ENCODE measurements at regions not wholly inside any gene's neighbourhood (a gene's known extent, or its start where the extent isn't known, plus 50 kb on each side); places are given as distances from the start of the nearest gene placed in this dataset.

DNA sequence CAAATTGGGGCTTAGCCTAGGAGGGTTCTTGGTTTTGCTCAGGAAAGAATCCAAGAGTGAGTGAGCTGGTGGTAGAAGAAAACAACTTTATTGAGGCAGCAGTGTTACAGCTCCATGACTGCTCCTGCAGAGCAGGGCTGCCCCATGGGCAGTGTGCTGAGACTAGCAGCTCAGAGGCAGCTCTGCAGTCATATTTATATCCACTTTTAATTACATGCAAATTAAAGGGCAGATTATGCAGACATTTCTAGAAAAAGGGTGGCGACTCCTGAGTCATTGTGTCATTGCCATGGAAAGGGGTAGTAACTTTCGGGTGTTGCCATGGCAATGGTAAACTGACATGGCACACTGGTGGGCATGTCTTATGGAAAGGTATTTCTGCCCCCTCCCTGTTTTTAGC is 202.2 kb downstream of the CLCN4 start:
- H3K9ac ChIP-seq (ENCODE audit: low read depth, low read length): no peak overlapping the region
- H2AK5ac ChIP-seq (ENCODE audit: low read depth, low read length): no peak overlapping the region
- H2BK120ac ChIP-seq (ENCODE audit: low read depth, low read length): no peak overlapping the region
- no peak overlapping the region for H3K27ac ChIP-seq (ENCODE audit: insufficient read depth, low read length)
- no CpG with 5 or more reads among the region's 2 CpGs for WGBS, 2 experiments (ENCODE audit: extremely low coverage in 2 of 2, insufficient read length in 1 of 2)
- no peaks in the 10 kb centered on the region for H3K9me1 ChIP-seq (ENCODE audit: insufficient read depth, low read length)
- no peak overlapping the region for H3K4ac ChIP-seq (ENCODE audit: low read depth, low read length)
- no peak for ATAC-seq (ENCODE audit: low read depth)
- no peak overlapping the region for H4K8ac ChIP-seq (ENCODE audit: low read depth in 2 of 2, low read length in 2 of 2)
- no peak overlapping the region for H2BK20ac ChIP-seq (ENCODE audit: low read depth, low read length)
- BruUV-seq (replicated peaks): no TSS peak
- no peak overlapping the region for H3K4me2 ChIP-seq (ENCODE audit: low read depth, low read length)
- H3K18ac ChIP-seq (ENCODE audit: low read depth, low read length): no peak overlapping the region
- DNase-seq: no peak
- no peak overlapping the region for H3K23ac ChIP-seq (ENCODE audit: low read depth, low read length)
- no peak overlapping the region for H2BK15ac ChIP-seq (ENCODE audit: low read depth, low read length)
- no peak overlapping the region for H2AK9ac ChIP-seq (replicated peaks; ENCODE audit: low read depth, low read length, poor library complexity)
- no peaks in the 10 kb centered on the region for H3K4me1 ChIP-seq (ENCODE audit: control insufficient read depth, insufficient read depth, low read length)
- H3K14ac ChIP-seq (replicated peaks; ENCODE audit: low read depth, low read length): no peak overlapping the region
- no peaks in the 10 kb centered on the region; the same call in 1 of the 2 replicates for H3K9me3 ChIP-seq (ENCODE audit: control insufficient read depth, insufficient read depth, low read length)
- H4K5ac ChIP-seq (ENCODE audit: low read depth, low read length): no peak overlapping the region
- CTCF ChIA-PET: no interaction called here
- dilution Hi-C loops (cut with HindIII; ENCODE audit: low sequenced_read_pairs, unreplicated experiment) (no loop called here), in situ Hi-C loops (cut with MboI; ENCODE audit: low sequenced_read_pairs) (no loop called here), intact Hi-C loops (cut with micrococcal nuclease) (no loop called here)
- no peaks in the 10 kb centered on the region for H3K36me3 ChIP-seq (ENCODE audit: control insufficient read depth, insufficient read depth, low read length)
- H4K20me1 ChIP-seq (ENCODE audit: insufficient read depth, low read length): no peaks in the 10 kb centered on the region
- no peak overlapping the region for H4K91ac ChIP-seq (ENCODE audit: insufficient read depth, low read depth, low read length)
- POLR2A ChIA-PET (ENCODE audit: unreplicated experiment): no interaction called here
- H3K56ac ChIP-seq (ENCODE audit: extremely low read depth, insufficient read depth, low read length): no peak overlapping the region
- no peak for TF ChIP-seq RAD21 (IDR thresholded peaks at IDR 0.05; ENCODE audit: low read length)
- no peak for TF ChIP-seq MAFK (IDR thresholded peaks at IDR 0.05; ENCODE audit: low read depth, low read length)
- H3K79me1 ChIP-seq (ENCODE audit: low read depth in 1 of 2, low read length in 2 of 2): no peaks in the 10 kb centered on the region
- H3K4me3 ChIP-seq (ENCODE audit: insufficient read depth, low read depth, low read length): no peak overlapping the region
- no peak overlapping the region for H2BK5ac ChIP-seq (ENCODE audit: low read depth, low read length, poor library complexity, severe bottlenecking)
- H3K27me3 ChIP-seq (ENCODE audit: control insufficient read depth, insufficient read depth, low read length): no peaks in the 10 kb centered on the region
- no peak overlapping the region for H2AFZ ChIP-seq (replicated peaks; ENCODE audit: low read length, poor library complexity)

All from IMR-90 (cell line).